Panc1 (cell line): ENCODE measurements at regions not wholly inside any gene's neighbourhood (a gene's known extent, or its start where the extent isn't known, plus 50 kb on each side); places are given as distances from the start of the nearest gene placed in this dataset.

Experiments
- ATAC-seq: fragments of 200-7000 bp; cut with Tn5 transposase; 2 replicates; pipeline ENCODE4 v1.9.1; 2020; ENCODE audit warnings: mild to moderate bottlenecking, moderate library complexity
- BruUV-seq: library from RNA; stranded (reverse); fragments of 400-500 nt; replicated peaks from 2 replicates; lab custom pipeline; 2021; lab: Mats Ljungman, UMichigan
- CTCF ChIA-PET: fragments of 300-600 bp; sonication (Branson Sonifier 250); formaldehyde crosslinking; loops from one replicate; lab custom pipeline; 2022; ENCODE audit warnings: antibody characterized with exemption; lab: Charles Lee
- POLR2A ChIA-PET: fragments of 300-600 bp; sonication (Branson Sonifier 250); formaldehyde crosslinking; loops from one replicate; lab custom pipeline; 2022; ENCODE audit warnings: antibody characterized with exemption; lab: Charles Lee
- DNase-seq: peaks from one replicate; pipeline ENCODE4 v3.0.0-alpha.2; 2010; ENCODE audit warnings: low read depth, low spot score
- H3K27ac ChIP-seq: 2 replicates; pipeline ENCODE4 v1.5.1; 2011; ENCODE audit warnings: mild to moderate bottlenecking, low read length, inconsistent platforms
- H3K27me3 ChIP-seq: fragments of 200-500 bp; sonication (Bioruptor generic); 2 replicates; pipeline ENCODE4 v1.6.0; 2014; ENCODE audit warnings: low read length, inconsistent platforms; ENCODE audit not compliant: control insufficient read depth, insufficient read depth
- H3K36me3 ChIP-seq: fragments of 200-500 bp; sonication (Bioruptor generic); 2 replicates; pipeline ENCODE4 v1.5.1; 2014; ENCODE audit warnings: inconsistent platforms, mild to moderate bottlenecking, low read length, moderate library complexity; ENCODE audit not compliant: control insufficient read depth, insufficient read depth
- H3K4me1 ChIP-seq: 2 replicates; pipeline ENCODE4 v1.5.1; 2011; ENCODE audit warnings: inconsistent platforms, mild to moderate bottlenecking, low read length, moderate library complexity; ENCODE audit not compliant: control insufficient read depth, insufficient read depth
- H3K4me3 ChIP-seq, 2 experiments: 2 replicates each; pipeline ENCODE4 v1.5.1; 2011 to 2012; ENCODE audit warnings: low read depth in 2 of 2, low read length in 2 of 2, mild to moderate bottlenecking in 2 of 2, inconsistent platforms in 1 of 2, moderate library complexity in 1 of 2
- H3K9me3 ChIP-seq: fragments of 200-500 bp; sonication (Bioruptor generic); 2 replicates; pipeline ENCODE4 v1.5.1; 2014; ENCODE audit warnings: low read depth, mild to moderate bottlenecking, inconsistent platforms, low read length, moderate library complexity; ENCODE audit not compliant: control insufficient read depth, insufficient read depth
- POLR2AphosphoS5 ChIP-seq: IDR thresholded peaks from 2 replicates; pipeline ENCODE4 v1.6.1; 2012; ENCODE audit warnings: mild to moderate bottlenecking, low read depth, low read length, moderate library complexity
- SIN3A ChIP-seq: IDR thresholded peaks from 2 replicates; pipeline ENCODE4 v1.6.1; 2012; ENCODE audit warnings: low read depth, mild to moderate bottlenecking, low read length, moderate library complexity, borderline replicate concordance; ENCODE audit not compliant: insufficient read depth
- TCF7L2 ChIP-seq: IDR thresholded peaks from 2 replicates; pipeline ENCODE4 v1.6.1; 2011; ENCODE audit warnings: mild to moderate bottlenecking, low read depth, low read length, inconsistent platforms
- in situ Hi-C: cut with HindIII; loops from 2 replicates; pipeline ENCODE4 v1.10.0; 2016; ENCODE audit warnings: low sequenced_read_pairs, low pct_unique_long_range_greater_than_20kb
- intact Hi-C: fragments of 100-400 bp; cut with micrococcal nuclease; formaldehyde crosslinking; loops from one replicate; pipeline ENCODE4 v1.10.0; 2022; ENCODE audit not compliant: unreplicated experiment
- TF ChIP-seq, protein P1 (sequence below): fragments of 450-650 bp; IDR thresholded peaks from 2 replicates; pipeline ENCODE4 v1.5.1; 2017; ENCODE audit warnings: mild to moderate bottlenecking
- TF ChIP-seq, protein P2 (sequence below), 2 experiments: IDR thresholded peaks; 2 replicates each; pipeline ENCODE4 v1.6.1; 2011 to 2012; ENCODE audit warnings: low read depth in 2 of 2, control low read depth in 1 of 2, low read length in 1 of 2, mild to moderate bottlenecking in 1 of 2, moderate library complexity in 1 of 2; ENCODE audit not compliant: insufficient read depth in 1 of 2

DNA sequence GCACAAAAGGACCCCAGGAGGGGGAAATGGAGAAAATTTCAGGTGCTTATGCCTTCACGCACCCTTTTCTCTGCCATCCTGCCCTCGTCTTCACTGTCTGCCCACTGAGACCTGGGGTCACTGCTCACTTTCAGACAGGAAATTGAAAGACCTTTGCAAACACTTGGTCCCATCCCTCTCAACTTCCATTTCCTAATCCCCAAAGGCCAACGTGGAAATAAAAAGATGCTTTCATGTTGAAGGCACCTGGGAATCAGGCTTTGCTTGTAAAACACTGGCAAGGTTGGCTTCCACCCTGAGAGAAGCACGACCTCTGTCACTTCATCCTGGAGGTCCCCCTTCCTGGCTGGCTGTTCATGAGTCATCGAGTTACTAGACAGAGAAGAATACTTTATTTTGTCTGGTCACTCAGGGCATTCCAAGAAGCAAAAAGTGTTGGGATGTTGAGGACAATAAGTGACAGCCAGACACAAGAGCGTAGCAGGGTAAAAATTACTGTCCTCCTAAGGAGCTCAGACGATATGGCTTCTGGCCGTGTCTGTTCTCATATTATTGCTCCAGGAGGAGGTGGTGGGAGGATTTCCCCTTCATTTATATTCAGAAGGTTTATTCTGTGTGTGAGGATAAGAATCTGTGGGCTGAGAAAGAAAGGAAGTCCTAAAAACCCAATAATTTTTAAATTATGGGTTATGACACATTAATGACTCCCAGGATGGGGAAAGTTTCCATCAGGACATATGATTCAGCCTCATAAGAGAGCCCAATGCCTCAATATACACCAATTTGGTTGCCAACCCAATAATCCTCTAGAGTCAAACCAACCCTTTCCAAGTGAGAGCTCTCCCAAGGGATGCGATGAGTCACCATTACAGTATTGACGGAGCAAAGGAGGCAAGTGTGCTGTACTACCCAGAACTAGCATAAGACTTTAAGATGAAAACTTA is 409.0 kb downstream of the COG6 start:
- Histone ChIP-seq H3K27ac (no peak overlapping the region), H3K4me3 (no peak overlapping the region), H3K9me3 (no peaks in the 10 kb centered on the region), H3K27me3 (no peaks in the 10 kb centered on the region), H3K4me1 (no peaks in the 10 kb centered on the region), H3K36me3 (no peaks in the 10 kb centered on the region)
- DNase-seq = no peak
- intact Hi-C loops = loop anchor here (5.0 kb wide), 2 partner anchors 153 to 618 kb away; no protein-coding TSS in a partner anchor
- no TSS peak for BruUV-seq
- in situ Hi-C loops = no loop called here
- CTCF ChIA-PET = no interaction called here
- ATAC-seq = no peak
- POLR2A ChIA-PET = no interaction called here
- TF ChIP-seq, protein P1, sequence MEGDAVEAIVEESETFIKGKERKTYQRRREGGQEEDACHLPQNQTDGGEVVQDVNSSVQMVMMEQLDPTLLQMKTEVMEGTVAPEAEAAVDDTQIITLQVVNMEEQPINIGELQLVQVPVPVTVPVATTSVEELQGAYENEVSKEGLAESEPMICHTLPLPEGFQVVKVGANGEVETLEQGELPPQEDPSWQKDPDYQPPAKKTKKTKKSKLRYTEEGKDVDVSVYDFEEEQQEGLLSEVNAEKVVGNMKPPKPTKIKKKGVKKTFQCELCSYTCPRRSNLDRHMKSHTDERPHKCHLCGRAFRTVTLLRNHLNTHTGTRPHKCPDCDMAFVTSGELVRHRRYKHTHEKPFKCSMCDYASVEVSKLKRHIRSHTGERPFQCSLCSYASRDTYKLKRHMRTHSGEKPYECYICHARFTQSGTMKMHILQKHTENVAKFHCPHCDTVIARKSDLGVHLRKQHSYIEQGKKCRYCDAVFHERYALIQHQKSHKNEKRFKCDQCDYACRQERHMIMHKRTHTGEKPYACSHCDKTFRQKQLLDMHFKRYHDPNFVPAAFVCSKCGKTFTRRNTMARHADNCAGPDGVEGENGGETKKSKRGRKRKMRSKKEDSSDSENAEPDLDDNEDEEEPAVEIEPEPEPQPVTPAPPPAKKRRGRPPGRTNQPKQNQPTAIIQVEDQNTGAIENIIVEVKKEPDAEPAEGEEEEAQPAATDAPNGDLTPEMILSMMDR = no peak
- TF ChIP-seq TCF7L2 = no peak
- TF ChIP-seq POLR2AphosphoS5 = no peak
- TF ChIP-seq, protein P2, sequence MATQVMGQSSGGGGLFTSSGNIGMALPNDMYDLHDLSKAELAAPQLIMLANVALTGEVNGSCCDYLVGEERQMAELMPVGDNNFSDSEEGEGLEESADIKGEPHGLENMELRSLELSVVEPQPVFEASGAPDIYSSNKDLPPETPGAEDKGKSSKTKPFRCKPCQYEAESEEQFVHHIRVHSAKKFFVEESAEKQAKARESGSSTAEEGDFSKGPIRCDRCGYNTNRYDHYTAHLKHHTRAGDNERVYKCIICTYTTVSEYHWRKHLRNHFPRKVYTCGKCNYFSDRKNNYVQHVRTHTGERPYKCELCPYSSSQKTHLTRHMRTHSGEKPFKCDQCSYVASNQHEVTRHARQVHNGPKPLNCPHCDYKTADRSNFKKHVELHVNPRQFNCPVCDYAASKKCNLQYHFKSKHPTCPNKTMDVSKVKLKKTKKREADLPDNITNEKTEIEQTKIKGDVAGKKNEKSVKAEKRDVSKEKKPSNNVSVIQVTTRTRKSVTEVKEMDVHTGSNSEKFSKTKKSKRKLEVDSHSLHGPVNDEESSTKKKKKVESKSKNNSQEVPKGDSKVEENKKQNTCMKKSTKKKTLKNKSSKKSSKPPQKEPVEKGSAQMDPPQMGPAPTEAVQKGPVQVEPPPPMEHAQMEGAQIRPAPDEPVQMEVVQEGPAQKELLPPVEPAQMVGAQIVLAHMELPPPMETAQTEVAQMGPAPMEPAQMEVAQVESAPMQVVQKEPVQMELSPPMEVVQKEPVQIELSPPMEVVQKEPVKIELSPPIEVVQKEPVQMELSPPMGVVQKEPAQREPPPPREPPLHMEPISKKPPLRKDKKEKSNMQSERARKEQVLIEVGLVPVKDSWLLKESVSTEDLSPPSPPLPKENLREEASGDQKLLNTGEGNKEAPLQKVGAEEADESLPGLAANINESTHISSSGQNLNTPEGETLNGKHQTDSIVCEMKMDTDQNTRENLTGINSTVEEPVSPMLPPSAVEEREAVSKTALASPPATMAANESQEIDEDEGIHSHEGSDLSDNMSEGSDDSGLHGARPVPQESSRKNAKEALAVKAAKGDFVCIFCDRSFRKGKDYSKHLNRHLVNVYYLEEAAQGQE (IDR thresholded peaks at IDR 0.05; ENCODE audit: insufficient read depth in 1 of 2, low read depth in 2 of 2, low read length in 1 of 2) = no peak
- no peak for TF ChIP-seq SIN3A

DNA sequence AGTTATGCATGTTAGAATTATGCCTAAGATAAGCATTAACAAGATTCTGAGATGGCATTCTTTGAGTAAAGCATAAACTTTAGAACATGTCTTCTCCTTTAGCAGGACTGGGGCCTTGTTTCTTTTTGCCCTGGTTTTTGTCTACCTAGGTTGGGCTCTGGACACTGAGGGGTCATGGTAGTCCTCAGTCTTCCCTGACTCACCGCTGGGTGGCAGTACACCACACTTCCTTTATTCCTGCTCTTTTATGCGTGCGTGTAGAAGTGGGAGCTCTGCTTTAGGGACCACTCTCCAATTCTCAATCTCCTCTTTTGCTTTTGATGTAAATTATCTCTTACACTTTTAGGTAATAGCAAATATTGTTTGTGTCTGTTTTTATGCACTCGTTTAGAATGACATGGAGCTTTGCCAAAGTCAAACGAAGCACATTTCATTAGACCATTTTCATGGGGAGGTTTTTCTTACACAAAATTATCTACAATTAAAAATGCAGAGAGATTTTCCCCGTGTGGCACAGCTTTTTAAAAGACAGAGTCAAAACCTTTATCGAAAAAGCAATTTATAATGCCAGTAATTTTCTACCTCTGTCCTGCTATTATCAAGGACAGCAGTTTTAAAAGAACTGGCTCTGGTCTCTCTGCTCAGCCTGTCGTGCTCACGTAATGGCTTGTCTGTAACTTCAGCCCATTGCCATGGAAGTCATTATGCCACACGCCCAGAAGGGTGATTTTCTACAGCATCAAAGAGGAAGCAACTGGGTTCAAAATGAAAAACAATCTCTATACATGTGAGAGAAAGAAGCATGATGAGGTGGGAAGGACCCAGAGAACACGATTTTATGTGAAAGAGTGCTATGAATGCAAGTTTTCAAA is 413.9 kb downstream of the COG6 start:
- no peaks in the 10 kb centered on the region for H3K36me3 ChIP-seq
- no peak overlapping the region for H3K4me3 ChIP-seq
- no TSS peak for BruUV-seq
- no peaks in the 10 kb centered on the region for H3K27me3 ChIP-seq
- in situ Hi-C loops (no loop called here), intact Hi-C loops (loop anchor here (5.0 kb wide), 2 partner anchors 148 to 613 kb away; no protein-coding TSS in a partner anchor)
- no peak overlapping the region for H3K27ac ChIP-seq
- no peaks in the 10 kb centered on the region for H3K9me3 ChIP-seq
- ATAC-seq (0 out of 2 replicates have a peak, but pooled peaks have one; percentile 72), DNase-seq (peak; percentile 32)
- H3K4me1 ChIP-seq = no peaks in the 10 kb centered on the region
- no peak for TF ChIP-seq TCF7L2
- TF ChIP-seq, protein P1 = peak; percentile 74
- ChIA-PET POLR2A (interaction anchor here (0.7 kb wide), 1 partner anchor 853 kb away, joined by 3 read pairs; no protein-coding TSS in a partner anchor), CTCF (interaction anchor here (0.9 kb wide), 1 partner anchor 8 kb away, joined by 5 read pairs; no protein-coding TSS in a partner anchor)
